ENCODE measurements at regions not wholly inside any gene's neighbourhood (a gene's known extent, or its start where the extent isn't known, plus 50 kb on each side); places are given as distances from the start of the nearest gene placed in this dataset.

DNA sequence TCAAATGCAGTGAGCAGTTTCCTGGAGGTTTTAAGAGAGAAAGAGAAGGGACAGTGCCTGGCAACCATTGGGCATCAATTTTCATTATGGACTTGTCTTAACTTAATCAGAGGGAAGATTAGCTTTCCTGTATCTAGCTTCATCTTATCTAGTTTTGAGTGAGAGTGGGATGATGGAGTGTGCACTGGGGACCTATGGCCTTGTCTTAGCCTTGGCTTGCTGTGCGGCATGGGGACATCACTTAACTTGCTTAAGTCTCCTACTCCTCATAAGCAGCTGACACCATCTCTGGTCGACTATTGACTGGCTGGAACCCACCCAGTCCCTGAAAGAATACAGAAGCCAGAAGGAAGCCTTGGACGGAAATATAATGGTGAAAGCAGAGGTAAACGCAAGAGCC lies 344.0 kb downstream of the SOX11 start:
- Histone ChIP-seq H2AFZ (ENCODE audit: low read length) (no peak overlapping the region), H3K9ac (ENCODE audit: low read depth, low read length, poor library complexity, severe bottlenecking) (no peak overlapping the region), H3K4me3 (ENCODE audit: low read length, poor library complexity, severe bottlenecking) (no peak overlapping the region), H3K79me2 (ENCODE audit: insufficient read depth, low read length) (no peaks in the 10 kb centered on the region), H3K9me2 (replicated peaks; ENCODE audit: low read depth, low read length) (no peaks in the 10 kb centered on the region), H3F3A (ENCODE audit: low read depth) (no peaks in the 10 kb centered on the region), H3K9me3 (ENCODE audit: insufficient read depth, low read depth, low read length) (no peaks in the 10 kb centered on the region), H4K20me1 (ENCODE audit: insufficient read depth, low read length, poor library complexity, severe bottlenecking) (no peaks in the 10 kb centered on the region), H3K4me2 (ENCODE audit: low read depth, low read length, poor library complexity, severe bottlenecking) (no peak overlapping the region), H3K4me1 (ENCODE audit: insufficient read depth, low read length, poor library complexity, severe bottlenecking) (no peaks in the 10 kb centered on the region), H3K36me3 (ENCODE audit: insufficient read depth, low read length) (no peaks in the 10 kb centered on the region), H3K27me3 (ENCODE audit: insufficient read depth, low read length, poor library complexity, severe bottlenecking) (no peaks in the 10 kb centered on the region)
- TF ChIP-seq EZH2phosphoT487 (IDR thresholded peaks at IDR 0.05; ENCODE audit: borderline replicate concordance): no peak
- TF ChIP-seq, protein P1, sequence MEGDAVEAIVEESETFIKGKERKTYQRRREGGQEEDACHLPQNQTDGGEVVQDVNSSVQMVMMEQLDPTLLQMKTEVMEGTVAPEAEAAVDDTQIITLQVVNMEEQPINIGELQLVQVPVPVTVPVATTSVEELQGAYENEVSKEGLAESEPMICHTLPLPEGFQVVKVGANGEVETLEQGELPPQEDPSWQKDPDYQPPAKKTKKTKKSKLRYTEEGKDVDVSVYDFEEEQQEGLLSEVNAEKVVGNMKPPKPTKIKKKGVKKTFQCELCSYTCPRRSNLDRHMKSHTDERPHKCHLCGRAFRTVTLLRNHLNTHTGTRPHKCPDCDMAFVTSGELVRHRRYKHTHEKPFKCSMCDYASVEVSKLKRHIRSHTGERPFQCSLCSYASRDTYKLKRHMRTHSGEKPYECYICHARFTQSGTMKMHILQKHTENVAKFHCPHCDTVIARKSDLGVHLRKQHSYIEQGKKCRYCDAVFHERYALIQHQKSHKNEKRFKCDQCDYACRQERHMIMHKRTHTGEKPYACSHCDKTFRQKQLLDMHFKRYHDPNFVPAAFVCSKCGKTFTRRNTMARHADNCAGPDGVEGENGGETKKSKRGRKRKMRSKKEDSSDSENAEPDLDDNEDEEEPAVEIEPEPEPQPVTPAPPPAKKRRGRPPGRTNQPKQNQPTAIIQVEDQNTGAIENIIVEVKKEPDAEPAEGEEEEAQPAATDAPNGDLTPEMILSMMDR (conservative IDR thresholded peaks at IDR 0.05; ENCODE audit: low read length): no peak

DNA sequence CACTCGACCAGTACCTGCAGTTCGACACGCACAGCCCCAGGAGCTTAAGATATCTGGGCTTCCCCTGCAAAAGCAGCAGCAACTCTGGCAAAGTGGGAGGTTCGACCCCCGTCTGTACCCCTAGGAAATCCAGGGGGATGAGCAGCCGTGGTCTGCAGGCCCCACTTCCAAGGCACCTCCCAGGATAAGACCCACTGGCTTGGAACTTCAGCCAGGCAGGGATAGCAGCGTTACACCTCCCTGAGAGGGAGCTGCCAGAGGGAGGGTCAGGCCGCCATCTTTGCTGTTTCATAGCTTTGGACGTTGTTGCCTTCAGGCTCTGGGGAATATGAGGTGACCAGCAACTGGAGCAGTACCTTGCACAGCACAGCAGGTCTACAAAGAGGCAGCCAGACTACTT lies 351.1 kb downstream of the SOX11 start:
- no peaks in the 10 kb centered on the region for H3K36me3 ChIP-seq (ENCODE audit: insufficient read depth, low read length)
- no peaks in the 10 kb centered on the region for H3F3A ChIP-seq (ENCODE audit: low read depth)
- TF ChIP-seq, protein P1 (conservative IDR thresholded peaks at IDR 0.05; ENCODE audit: low read length): no peak
- no peak for TF ChIP-seq EZH2phosphoT487 (IDR thresholded peaks at IDR 0.05; ENCODE audit: borderline replicate concordance)
- H3K4me2 ChIP-seq (ENCODE audit: low read depth, low read length, poor library complexity, severe bottlenecking): no peak overlapping the region
- H3K9me3 ChIP-seq (ENCODE audit: insufficient read depth, low read depth, low read length): peaks cover 3% of the 10 kb centered on the region; the same call in 1 of the 2 replicates
- no peak overlapping the region for H3K4me3 ChIP-seq (ENCODE audit: low read length, poor library complexity, severe bottlenecking)
- H3K4me1 ChIP-seq (ENCODE audit: insufficient read depth, low read length, poor library complexity, severe bottlenecking): no peaks in the 10 kb centered on the region
- no peaks in the 10 kb centered on the region for H3K79me2 ChIP-seq (ENCODE audit: insufficient read depth, low read length)
- H3K27me3 ChIP-seq (ENCODE audit: insufficient read depth, low read length, poor library complexity, severe bottlenecking): no peaks in the 10 kb centered on the region
- H3K9ac ChIP-seq (ENCODE audit: low read depth, low read length, poor library complexity, severe bottlenecking): no peak overlapping the region
- no peaks in the 10 kb centered on the region for H4K20me1 ChIP-seq (ENCODE audit: insufficient read depth, low read length, poor library complexity, severe bottlenecking)
- no peak overlapping the region for H2AFZ ChIP-seq (ENCODE audit: low read length)
- H3K9me2 ChIP-seq (replicated peaks; ENCODE audit: low read depth, low read length): no peaks in the 10 kb centered on the region

GRCh38 chr2:6052649-6053048 lies 360.5 kb downstream of the SOX11 start:
- no peaks in the 10 kb centered on the region for H3K9me2 ChIP-seq (replicated peaks; ENCODE audit: low read depth, low read length)
- no peak overlapping the region for H3K9ac ChIP-seq (ENCODE audit: low read depth, low read length, poor library complexity, severe bottlenecking)
- TF ChIP-seq, protein P1 (conservative IDR thresholded peaks at IDR 0.05; ENCODE audit: low read length): no peak
- no peak for TF ChIP-seq EZH2phosphoT487 (IDR thresholded peaks at IDR 0.05; ENCODE audit: borderline replicate concordance)
- no peaks in the 10 kb centered on the region for H3K36me3 ChIP-seq (ENCODE audit: insufficient read depth, low read length)
- no peaks in the 10 kb centered on the region for H3K4me1 ChIP-seq (ENCODE audit: insufficient read depth, low read length, poor library complexity, severe bottlenecking)
- no peak overlapping the region for H3K4me2 ChIP-seq (ENCODE audit: low read depth, low read length, poor library complexity, severe bottlenecking)
- no peaks in the 10 kb centered on the region for H4K20me1 ChIP-seq (ENCODE audit: insufficient read depth, low read length, poor library complexity, severe bottlenecking)
- H3K27me3 ChIP-seq (ENCODE audit: insufficient read depth, low read length, poor library complexity, severe bottlenecking): no peaks in the 10 kb centered on the region
- H3F3A ChIP-seq (ENCODE audit: low read depth): no peaks in the 10 kb centered on the region
- H3K4me3 ChIP-seq (ENCODE audit: low read length, poor library complexity, severe bottlenecking): no peak overlapping the region
- H2AFZ ChIP-seq (ENCODE audit: low read length): no peak overlapping the region
- no peaks in the 10 kb centered on the region for H3K79me2 ChIP-seq (ENCODE audit: insufficient read depth, low read length)
- no peaks in the 10 kb centered on the region for H3K9me3 ChIP-seq (ENCODE audit: insufficient read depth, low read depth, low read length)

All from Loucy (cell line).